C4-2B (cell line): ENCODE measurements at regions not wholly inside any gene's neighbourhood (a gene's known extent, or its start where the extent isn't known, plus 50 kb on each side); places are given as distances from the start of the nearest gene placed in this dataset.

Experiments used
- H3K27ac ChIP-seq: fragments of 450-650 bp; 2 replicates; pipeline ENCODE4 v1.5.1; 2017
- CTCF ChIP-seq: fragments of 450-650 bp; conservative IDR thresholded peaks from 2 replicates; pipeline ENCODE4 v1.5.1; 2017; ENCODE audit warnings: mild to moderate bottlenecking
- ZFX ChIP-seq: fragments of 450-650 bp; IDR thresholded peaks from 2 replicates; pipeline ENCODE4 v1.6.1; 2017

- no peak overlapping the region for H3K27ac ChIP-seq
- no peak for TF ChIP-seq ZFX
- TF ChIP-seq CTCF: no peak
Measured at GRCh38 chr2:196324211-196324610, 152.8 kb upstream of the STK17B start.

GRCh38 chr2:196328088-196328680 lies 156.8 kb upstream of the STK17B start:
- no peak for TF ChIP-seq ZFX
- no peak for TF ChIP-seq CTCF
- H3K27ac ChIP-seq: no peak overlapping the region

GRCh38 chr2:196329959-196330358 lies 158.6 kb upstream of the STK17B start:
- H3K27ac ChIP-seq: no peak overlapping the region
- TF ChIP-seq ZFX: no peak
- TF ChIP-seq CTCF: no peak

- no peak overlapping the region for H3K27ac ChIP-seq
- TF ChIP-seq ZFX (no peak), CTCF (no peak)
Measured at GRCh38 chr2:196330645-196331044, 159.3 kb upstream of the STK17B start.

GRCh38 chr2:196331143-196331542 lies 159.8 kb upstream of the STK17B start:
- TF ChIP-seq ZFX (no peak), CTCF (no peak)
- H3K27ac ChIP-seq: no peak overlapping the region; the same call in 1 of the 2 replicates

GRCh38 chr2:196331851-196332250 lies 160.5 kb upstream of the STK17B start:
- TF ChIP-seq ZFX (no peak), CTCF (no peak)
- no peak overlapping the region for H3K27ac ChIP-seq

- no peak overlapping the region for H3K27ac ChIP-seq
- no peak for TF ChIP-seq CTCF
- TF ChIP-seq ZFX: no peak
Measured at GRCh38 chr2:196333397-196333796, 162.0 kb upstream of the STK17B start.
